H1 (cell line): ENCODE measurements at regions not wholly inside any gene's neighbourhood (a gene's known extent, or its start where the extent isn't known, plus 50 kb on each side); places are given as distances from the start of the nearest gene placed in this dataset.

Source experiments
- CTCF ChIA-PET: fragments of 300-600 bp; sonication (Branson Sonifier 250); formaldehyde crosslinking; loops from one replicate; lab custom pipeline; 2021; ENCODE audit not compliant: partially characterized antibody; lab: Charles Lee
- POLR2A ChIA-PET: fragments of 300-600 bp; sonication (Branson Sonifier 250); formaldehyde crosslinking; loops from one replicate; lab custom pipeline; 2021; ENCODE audit warnings: inconsistent platforms; ENCODE audit not compliant: partially characterized antibody; lab: Charles Lee
- DNase-seq, 2 experiments: peaks; one replicate each; pipeline versions ENCODE4 v3.0.0 to v3.0.0-alpha.2; 2010 to 2022; ENCODE audit warnings: low spot score in 2 of 2, low read depth in 1 of 2, mixed read lengths in 1 of 2
- FAIRE-seq: peaks from 2 replicates; lab custom pipeline; 2011; peaks lifted over from hg19 to GRCh38; lab: Jason Lieb, UNC
- H2AFZ ChIP-seq: 2 replicates; pipeline ENCODE4 v1.8.1; 2012; ENCODE audit warnings: low read length, inconsistent platforms
- H2AK5ac ChIP-seq: 2 replicates; pipeline ENCODE4 v1.6.1; 2013; ENCODE audit warnings: low read depth, low read length
- H2BK120ac ChIP-seq: replicated peaks from 2 replicates; pipeline ENCODE3; 2013; ENCODE audit warnings: low read depth, low read length, inconsistent platforms
- H2BK12ac ChIP-seq: 2 replicates; pipeline ENCODE4 v1.6.1; 2013; ENCODE audit warnings: low read depth, low read length
- H2BK15ac ChIP-seq: 2 replicates; pipeline ENCODE4 v1.6.1; 2013; ENCODE audit warnings: low read length
- H2BK20ac ChIP-seq: 2 replicates; pipeline ENCODE4 v1.6.1; 2013; ENCODE audit warnings: low read length
- H2BK5ac ChIP-seq: 2 replicates; pipeline ENCODE4 v1.6.1; 2013; ENCODE audit warnings: low read depth, low read length
- H3K14ac ChIP-seq: 2 replicates; pipeline ENCODE4 v1.6.1; 2013; ENCODE audit warnings: inconsistent platforms; ENCODE audit not compliant: insufficient read length
- H3K18ac ChIP-seq: 2 replicates; pipeline ENCODE4 v1.6.1; 2013; ENCODE audit warnings: low read length; ENCODE audit errors: extremely low read depth
- H3K23ac ChIP-seq: 2 replicates; pipeline ENCODE4 v1.6.1; 2013; ENCODE audit warnings: inconsistent platforms; ENCODE audit not compliant: insufficient read length
- H3K23me2 ChIP-seq: 2 replicates; pipeline ENCODE4 v1.6.1; 2013; ENCODE audit warnings: low read depth, low read length
- H3K27ac ChIP-seq: 2 replicates; pipeline ENCODE4 v1.6.1; 2011; ENCODE audit warnings: low read depth, low read length, inconsistent platforms
- H3K27me3 ChIP-seq, 4 experiments: replicated peaks in 1 of 4; 1 replicate in 1 of 4; 2 replicates in 3 of 4; pipeline versions ENCODE4 v1.6.1 to v1.8.1; 2011 to 2013; ENCODE audit warnings: low read length in 3 of 4, mild to moderate bottlenecking in 3 of 4, inconsistent platforms in 2 of 4, mixed read lengths in 2 of 4, moderate library complexity in 1 of 4; ENCODE audit not compliant: control insufficient read depth in 3 of 4, insufficient read depth in 3 of 4; ENCODE audit errors: extremely low read depth in 1 of 4
- H3K36me3 ChIP-seq, 4 experiments: 2 replicates each; pipeline versions ENCODE4 v1.6.1 to v1.8.1; 2011 to 2013; ENCODE audit warnings: mild to moderate bottlenecking in 4 of 4, low read length in 3 of 4, moderate library complexity in 2 of 4, control low read depth in 1 of 4, inconsistent platforms in 1 of 4; ENCODE audit not compliant: insufficient read depth in 4 of 4, control insufficient read depth in 2 of 4
- H3K4ac ChIP-seq: replicated peaks from 2 replicates; pipeline ENCODE3; 2013; ENCODE audit warnings: low read length, low read depth, mixed read lengths, inconsistent platforms; ENCODE audit not compliant: insufficient read length
- H3K4me1 ChIP-seq, 4 experiments: replicated peaks in 1 of 4; 1 replicate in 1 of 4; 2 replicates in 3 of 4; pipeline versions ENCODE4 v1.6.1 to v1.8.1; 2011 to 2013; ENCODE audit warnings: low read length in 3 of 4, inconsistent platforms in 2 of 4, mixed read lengths in 1 of 4; ENCODE audit not compliant: insufficient read depth in 4 of 4, control insufficient read depth in 3 of 4
- H3K4me2 ChIP-seq, 2 experiments: 2 replicates each; pipeline versions ENCODE4 v1.6.1 to v1.8.1; 2011 to 2013; ENCODE audit warnings: low read depth in 2 of 2, low read length in 2 of 2, control low read depth in 1 of 2, inconsistent platforms in 1 of 2, mild to moderate bottlenecking in 1 of 2; ENCODE audit not compliant: insufficient read depth in 1 of 2
- H3K4me3 ChIP-seq, 4 experiments: fragments of 200-600, 300-600 bp in 1 of 4; sonication (generic), shearing (Covaris generic), sonication (Bioruptor Twin) in 1 of 4; 2 replicates each; pipeline versions ENCODE4 v1.5.1 to v1.8.1; 2011 to 2016; ENCODE audit warnings: low read length in 4 of 4, low read depth in 3 of 4, control low read depth in 2 of 4, inconsistent platforms in 2 of 4, mild to moderate bottlenecking in 2 of 4, mixed read lengths in 1 of 4, moderate library complexity in 1 of 4; ENCODE audit not compliant: insufficient read depth in 2 of 4; ENCODE audit errors: extremely low read depth in 1 of 4
- H3K56ac ChIP-seq: replicated peaks from 2 replicates; pipeline ENCODE3; 2013; ENCODE audit warnings: low read depth, mild to moderate bottlenecking, mixed read lengths, low read length, inconsistent platforms; ENCODE audit not compliant: insufficient read length
- H3K79me1 ChIP-seq: 2 replicates; pipeline ENCODE4 v1.6.1; 2013; ENCODE audit warnings: low read depth, low read length, control low read depth
- H3K79me2 ChIP-seq, 2 experiments: 2 replicates each; pipeline versions ENCODE4 v1.6.1 to v1.8.1; 2012 to 2013; ENCODE audit warnings: low read length in 2 of 2, mild to moderate bottlenecking in 2 of 2, inconsistent platforms in 1 of 2; ENCODE audit not compliant: insufficient read depth in 2 of 2, control insufficient read depth in 1 of 2
- H3K9ac ChIP-seq, 4 experiments: replicated peaks in 1 of 4; 1 replicate in 1 of 4; 2 replicates in 3 of 4; pipeline versions ENCODE4 v1.6.1 to v1.8.1; 2011 to 2013; ENCODE audit warnings: low read depth in 3 of 4, low read length in 3 of 4, control low read depth in 2 of 4, mild to moderate bottlenecking in 2 of 4, moderate library complexity in 2 of 4, inconsistent platforms in 1 of 4; ENCODE audit errors: extremely low read depth in 1 of 4
- H3K9me3 ChIP-seq, 2 experiments: 2 replicates each; pipeline versions ENCODE4 v1.6.1 to v1.8.1; 2012 to 2013; ENCODE audit warnings: mild to moderate bottlenecking in 2 of 2, moderate library complexity in 2 of 2, control low read depth in 1 of 2, inconsistent platforms in 1 of 2, low read depth in 1 of 2, low read length in 1 of 2, mixed read lengths in 1 of 2; ENCODE audit not compliant: insufficient read depth in 2 of 2
- H4K20me1 ChIP-seq, 2 experiments: replicated peaks in 1 of 2; 2 replicates each; pipeline versions ENCODE3 to v1.8.1; 2011 to 2013; ENCODE audit warnings: inconsistent platforms in 2 of 2, low read length in 2 of 2, mild to moderate bottlenecking in 1 of 2; ENCODE audit not compliant: insufficient read depth in 2 of 2, control insufficient read depth in 1 of 2
- H4K5ac ChIP-seq: 2 replicates; pipeline ENCODE4 v1.6.1; 2013; ENCODE audit warnings: low read length, low read depth, mixed read lengths, inconsistent platforms; ENCODE audit not compliant: insufficient read length
- H4K8ac ChIP-seq: 2 replicates; pipeline ENCODE4 v1.8.0; 2013; ENCODE audit warnings: mild to moderate bottlenecking, moderate library complexity, low read length, inconsistent platforms; ENCODE audit not compliant: insufficient read depth; ENCODE audit errors: extremely low read depth
- H4K91ac ChIP-seq: replicated peaks from 2 replicates; pipeline ENCODE3; 2013; ENCODE audit warnings: low read length, mixed read lengths, inconsistent platforms; ENCODE audit not compliant: insufficient read length
- CHD1 ChIP-seq: IDR thresholded peaks from 2 replicates; pipeline ENCODE4 v1.6.1; 2012; ENCODE audit warnings: low read depth, low read length, improper control_type of control experiment
- TAF7 ChIP-seq: optimal IDR thresholded peaks from 2 replicates; pipeline ENCODE3; 2011; ENCODE audit warnings: low read depth, mild to moderate bottlenecking, inconsistent platforms, low read length, moderate library complexity, borderline replicate concordance
- WGBS, 2 experiments: shearing (Covaris generic) in 1 of 2; methylation state at CpG; one replicate each; pipeline versions ENCODE4 v1.1.6 to v1.1.7; 2013 to 2015; ENCODE audit warnings: low lambda C conversion rate in 2 of 2, mixed read lengths in 2 of 2, inconsistent platforms in 1 of 2, low coverage in 1 of 2, missing lambda C conversion rate in 1 of 2; ENCODE audit not compliant: insufficient replicate concordance in 2 of 2, insufficient coverage in 1 of 2, insufficient read length in 1 of 2; ENCODE audit errors: extremely low coverage in 1 of 2, missing lambda C conversion rate in 1 of 2; 5-methylcytosine and 5-hydroxymethylcytosine counted together

DNA sequence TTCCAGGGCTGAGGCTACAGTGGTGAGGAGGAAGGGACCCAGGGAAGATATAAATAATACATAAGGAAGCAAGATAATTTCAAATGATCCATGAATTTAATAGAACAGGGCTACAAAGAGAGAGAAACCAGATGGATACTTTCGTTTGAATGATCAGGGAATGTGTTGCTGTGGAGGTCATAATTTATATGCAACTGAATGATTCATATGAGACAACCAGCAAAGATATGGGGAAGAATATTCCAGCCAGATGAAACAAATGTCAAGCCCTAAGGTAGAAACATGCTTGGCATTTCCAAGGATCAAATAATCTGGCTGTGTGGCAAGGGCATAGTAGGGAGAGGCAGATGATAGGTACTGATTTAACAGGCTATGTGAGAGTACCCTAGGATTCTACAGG lies 84.8 kb upstream of the ZC3H11B start:
- no peaks in the 10 kb centered on the region for H3K4me1 ChIP-seq
- no peak overlapping the region for H2BK15ac ChIP-seq
- H4K8ac ChIP-seq: no peak overlapping the region
- POLR2A ChIA-PET: no interaction called here
- H3K14ac ChIP-seq: no peak overlapping the region
- no peak overlapping the region for H3K4me3 ChIP-seq
- H2BK12ac ChIP-seq: no peak overlapping the region
- H3K27ac ChIP-seq: no peak overlapping the region
- no peak overlapping the region for H3K4ac ChIP-seq
- no peak for FAIRE-seq
- H4K5ac ChIP-seq: no peak overlapping the region
- H3K56ac ChIP-seq: no peak overlapping the region
- H3K9me3 ChIP-seq: no peaks in the 10 kb centered on the region
- H3K79me1 ChIP-seq: no peaks in the 10 kb centered on the region
- DNase-seq: no peak
- H3K4me2 ChIP-seq: no peak overlapping the region
- no peak overlapping the region for H3K18ac ChIP-seq
- H2BK120ac ChIP-seq: no peak overlapping the region
- no peaks in the 10 kb centered on the region for H3K27me3 ChIP-seq
- H3K79me2 ChIP-seq: no peaks in the 10 kb centered on the region
- TF ChIP-seq CHD1: no peak
- TF ChIP-seq TAF7: no peak
- 88% methylated on average over 1 of the region's 1 CpG; no CpG with 5 or more reads in 1 of the 2 experiments for WGBS, 2 experiments
- no peaks in the 10 kb centered on the region for H3K23me2 ChIP-seq
- H4K20me1 ChIP-seq: no peaks in the 10 kb centered on the region
- no peaks in the 10 kb centered on the region for H3K36me3 ChIP-seq
- H2BK5ac ChIP-seq: no peak overlapping the region
- CTCF ChIA-PET: no interaction called here
- H2AFZ ChIP-seq: no peak overlapping the region
- H3K23ac ChIP-seq: no peak overlapping the region
- H4K91ac ChIP-seq: no peak overlapping the region
- H2AK5ac ChIP-seq: no peak overlapping the region
- no peak overlapping the region for H3K9ac ChIP-seq
- H2BK20ac ChIP-seq: no peak overlapping the region
